Panc1 (cell line): ENCODE measurements at regions not wholly inside any gene's neighbourhood (a gene's known extent, or its start where the extent isn't known, plus 50 kb on each side); places are given as distances from the start of the nearest gene placed in this dataset.

ENCODE experiments used
- ATAC-seq: fragments of 200-7000 bp; cut with Tn5 transposase; 2 replicates; pipeline ENCODE4 v1.9.1; 2020; ENCODE audit warnings: mild to moderate bottlenecking, moderate library complexity
- BruUV-seq: library from RNA; stranded (reverse); fragments of 400-500 nt; replicated peaks from 2 replicates; lab custom pipeline; 2021; lab: Mats Ljungman, UMichigan
- CTCF ChIA-PET: fragments of 300-600 bp; sonication (Branson Sonifier 250); formaldehyde crosslinking; loops from one replicate; lab custom pipeline; 2022; ENCODE audit warnings: antibody characterized with exemption; lab: Charles Lee
- POLR2A ChIA-PET: fragments of 300-600 bp; sonication (Branson Sonifier 250); formaldehyde crosslinking; loops from one replicate; lab custom pipeline; 2022; ENCODE audit warnings: antibody characterized with exemption; lab: Charles Lee
- DNase-seq: peaks from one replicate; pipeline ENCODE4 v3.0.0-alpha.2; 2010; ENCODE audit warnings: low read depth, low spot score
- H3K27ac ChIP-seq: 2 replicates; pipeline ENCODE4 v1.5.1; 2011; ENCODE audit warnings: mild to moderate bottlenecking, low read length, inconsistent platforms
- H3K27me3 ChIP-seq: fragments of 200-500 bp; sonication (Bioruptor generic); 2 replicates; pipeline ENCODE4 v1.6.0; 2014; ENCODE audit warnings: low read length, inconsistent platforms; ENCODE audit not compliant: control insufficient read depth, insufficient read depth
- H3K36me3 ChIP-seq: fragments of 200-500 bp; sonication (Bioruptor generic); 2 replicates; pipeline ENCODE4 v1.5.1; 2014; ENCODE audit warnings: inconsistent platforms, mild to moderate bottlenecking, low read length, moderate library complexity; ENCODE audit not compliant: control insufficient read depth, insufficient read depth
- H3K4me1 ChIP-seq: 2 replicates; pipeline ENCODE4 v1.5.1; 2011; ENCODE audit warnings: inconsistent platforms, mild to moderate bottlenecking, low read length, moderate library complexity; ENCODE audit not compliant: control insufficient read depth, insufficient read depth
- H3K4me3 ChIP-seq, 2 experiments: 2 replicates each; pipeline ENCODE4 v1.5.1; 2011 to 2012; ENCODE audit warnings: low read depth in 2 of 2, low read length in 2 of 2, mild to moderate bottlenecking in 2 of 2, inconsistent platforms in 1 of 2, moderate library complexity in 1 of 2
- H3K9me3 ChIP-seq: fragments of 200-500 bp; sonication (Bioruptor generic); 2 replicates; pipeline ENCODE4 v1.5.1; 2014; ENCODE audit warnings: low read depth, mild to moderate bottlenecking, inconsistent platforms, low read length, moderate library complexity; ENCODE audit not compliant: control insufficient read depth, insufficient read depth
- CTCF ChIP-seq: fragments of 450-650 bp; IDR thresholded peaks from 2 replicates; pipeline ENCODE4 v1.5.1; 2017; ENCODE audit warnings: mild to moderate bottlenecking
- POLR2AphosphoS5 ChIP-seq: IDR thresholded peaks from 2 replicates; pipeline ENCODE4 v1.6.1; 2012; ENCODE audit warnings: mild to moderate bottlenecking, low read depth, low read length, moderate library complexity
- REST ChIP-seq, 2 experiments: IDR thresholded peaks; 2 replicates each; pipeline ENCODE4 v1.6.1; 2011 to 2012; ENCODE audit warnings: low read depth in 2 of 2, control low read depth in 1 of 2, low read length in 1 of 2, mild to moderate bottlenecking in 1 of 2, moderate library complexity in 1 of 2; ENCODE audit not compliant: insufficient read depth in 1 of 2
- SIN3A ChIP-seq: IDR thresholded peaks from 2 replicates; pipeline ENCODE4 v1.6.1; 2012; ENCODE audit warnings: low read depth, mild to moderate bottlenecking, low read length, moderate library complexity, borderline replicate concordance; ENCODE audit not compliant: insufficient read depth
- TCF7L2 ChIP-seq: IDR thresholded peaks from 2 replicates; pipeline ENCODE4 v1.6.1; 2011; ENCODE audit warnings: mild to moderate bottlenecking, low read depth, low read length, inconsistent platforms
- in situ Hi-C: cut with HindIII; loops from 2 replicates; pipeline ENCODE4 v1.10.0; 2016; ENCODE audit warnings: low sequenced_read_pairs, low pct_unique_long_range_greater_than_20kb
- intact Hi-C: fragments of 100-400 bp; cut with micrococcal nuclease; formaldehyde crosslinking; loops from one replicate; pipeline ENCODE4 v1.10.0; 2022; ENCODE audit not compliant: unreplicated experiment

GRCh38 chr5:12683249-12683648 is 779.0 kb upstream of the CTNND2 start:
- intact Hi-C loops, result no loop called here

GRCh38 chr5:12679731-12680130 is 775.5 kb upstream of the CTNND2 start:
- no TSS peak for BruUV-seq
- intact Hi-C loops, result no loop called here
- H3K4me1 ChIP-seq, result no peaks in the 10 kb centered on the region
- POLR2A ChIA-PET, result no interaction called here
- H3K27me3 ChIP-seq, result no peaks in the 10 kb centered on the region
- no peaks in the 10 kb centered on the region for H3K9me3 ChIP-seq
- no peaks in the 10 kb centered on the region for H3K36me3 ChIP-seq
- ATAC-seq, result no peak
- DNase-seq, result no peak
- TF ChIP-seq TCF7L2 (no peak), POLR2AphosphoS5 (no peak), CTCF (no peak), REST (IDR thresholded peaks at IDR 0.05; ENCODE audit: insufficient read depth in 1 of 2, low read depth in 2 of 2, low read length in 1 of 2) (no peak), SIN3A (no peak)
- CTCF ChIA-PET, result no interaction called here
- in situ Hi-C loops, result no loop called here
- no peak overlapping the region for H3K27ac ChIP-seq
- no peak overlapping the region for H3K4me3 ChIP-seq

More at GRCh38 chr5:12683249-12683648, 779.0 kb upstream of the CTNND2 start:
- POLR2A ChIA-PET, result no interaction called here
- no peak overlapping the region for H3K4me3 ChIP-seq
- no peaks in the 10 kb centered on the region for H3K4me1 ChIP-seq
- CTCF ChIA-PET, result no interaction called here
- H3K27ac ChIP-seq, result no peak overlapping the region
- ATAC-seq (no peak), DNase-seq (no peak)
- no peaks in the 10 kb centered on the region for H3K9me3 ChIP-seq
- no TSS peak for BruUV-seq
- in situ Hi-C loops, result no loop called here
- TF ChIP-seq CTCF, result no peak
- no peak for TF ChIP-seq POLR2AphosphoS5
- H3K36me3 ChIP-seq, result no peaks in the 10 kb centered on the region
- no peaks in the 10 kb centered on the region for H3K27me3 ChIP-seq
